ENCODE measurements at regions not wholly inside any gene's neighbourhood (a gene's known extent, or its start where the extent isn't known, plus 50 kb on each side); places are given as distances from the start of the nearest gene placed in this dataset.
"Not testable (repeated sequence)": the region's sequence is repeated elsewhere in the genome, so short reads cannot be mapped to it uniquely, and the experiment has no call there.

DNA sequence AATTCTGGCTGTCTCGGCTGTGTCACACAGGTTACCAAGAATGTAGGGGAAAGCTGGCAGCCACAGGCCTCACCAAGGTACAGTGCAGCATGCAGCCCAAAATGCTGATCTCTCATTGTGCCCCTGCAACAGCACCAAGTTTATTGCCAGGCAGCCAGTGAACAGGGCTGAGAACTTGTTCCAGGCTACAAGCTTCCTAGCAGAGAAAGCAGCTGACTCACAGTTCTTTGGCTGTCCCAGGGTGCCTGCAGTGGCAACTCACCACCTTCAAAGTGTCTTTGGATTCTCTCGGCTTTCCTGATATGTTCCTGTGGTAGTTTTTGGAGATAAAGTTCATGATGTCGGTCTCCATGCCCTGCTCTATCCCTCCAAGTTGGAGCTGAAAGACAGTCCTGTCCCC is 719.1 kb upstream of the ANO3 start:
- Histone ChIP-seq H3K79me2 (ENCODE audit: control insufficient read depth, insufficient read depth, low read length, unreplicated experiment) (no peaks in the 10 kb centered on the region), H3K27ac (ENCODE audit: low read depth, low read length) (no peak overlapping the region), H2AFZ (ENCODE audit: low read length, unreplicated experiment) (no peak overlapping the region), H3K4me1 (ENCODE audit: control insufficient read depth, insufficient read depth, low read length, unreplicated experiment) (no peaks in the 10 kb centered on the region), H3K27me3 (ENCODE audit: insufficient read depth, low read length) (no peaks in the 10 kb centered on the region), H3K36me3 (ENCODE audit: insufficient read depth, low read length) (no peaks in the 10 kb centered on the region), H3K4me3 (ENCODE audit: low read depth, low read length) (no peak overlapping the region)

DNA sequence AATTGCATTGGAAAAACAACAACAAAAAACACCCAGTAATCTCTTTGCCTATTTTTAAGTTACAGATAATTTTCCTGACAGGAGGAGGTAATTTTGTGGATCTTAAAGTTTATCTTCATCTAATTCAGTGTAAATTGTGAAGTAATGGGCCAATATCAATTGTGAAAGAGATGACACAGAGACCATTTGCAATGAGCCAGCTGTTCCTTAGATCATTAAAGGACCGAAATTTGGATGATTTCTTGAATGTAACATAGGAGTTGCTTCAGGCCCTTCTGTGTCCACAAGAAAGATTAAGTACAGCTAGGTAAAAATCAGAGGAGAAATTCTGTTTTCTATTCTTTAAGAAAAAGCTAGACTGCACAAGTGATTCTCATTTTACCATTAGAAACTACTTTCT is 718.5 kb upstream of the ANO3 start:
- Histone ChIP-seq H3K4me1 (ENCODE audit: control insufficient read depth, insufficient read depth, low read length, unreplicated experiment) (no peaks in the 10 kb centered on the region), H3K27ac (ENCODE audit: low read depth, low read length) (no peak overlapping the region), H3K27me3 (ENCODE audit: insufficient read depth, low read length) (no peaks in the 10 kb centered on the region), H3K4me3 (ENCODE audit: low read depth, low read length) (no peak overlapping the region), H2AFZ (ENCODE audit: low read length, unreplicated experiment) (no peak overlapping the region), H3K79me2 (ENCODE audit: control insufficient read depth, insufficient read depth, low read length, unreplicated experiment) (no peaks in the 10 kb centered on the region), H3K36me3 (ENCODE audit: insufficient read depth, low read length) (no peaks in the 10 kb centered on the region)

DNA sequence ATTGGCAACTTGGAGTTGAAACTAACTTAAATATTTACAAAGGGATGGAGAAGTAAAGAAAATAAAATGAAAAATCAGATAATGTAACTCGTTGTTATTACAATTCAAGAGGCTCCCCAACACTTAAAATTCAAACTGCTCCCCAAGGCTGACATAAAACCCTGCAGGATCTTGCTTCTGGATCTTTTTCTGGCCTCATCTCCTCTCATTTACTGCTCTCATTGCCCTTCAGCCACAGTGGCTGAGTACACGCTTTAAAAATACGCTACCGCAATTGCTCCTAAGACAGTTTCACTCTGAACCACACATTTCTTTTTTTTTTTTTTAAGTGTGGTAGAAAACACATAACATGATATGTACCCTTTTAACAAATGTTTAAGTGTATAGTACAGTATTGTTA is 718.1 kb upstream of the ANO3 start:
- Histone ChIP-seq H3K27ac (ENCODE audit: low read depth, low read length) (no peak overlapping the region), H2AFZ (ENCODE audit: low read length, unreplicated experiment) (no peak overlapping the region), H3K4me1 (ENCODE audit: control insufficient read depth, insufficient read depth, low read length, unreplicated experiment) (no peaks in the 10 kb centered on the region), H3K4me3 (ENCODE audit: low read depth, low read length) (no peak overlapping the region), H3K79me2 (ENCODE audit: control insufficient read depth, insufficient read depth, low read length, unreplicated experiment) (no peaks in the 10 kb centered on the region), H3K36me3 (ENCODE audit: insufficient read depth, low read length) (no peaks in the 10 kb centered on the region), H3K27me3 (ENCODE audit: insufficient read depth, low read length) (no peaks in the 10 kb centered on the region)

DNA sequence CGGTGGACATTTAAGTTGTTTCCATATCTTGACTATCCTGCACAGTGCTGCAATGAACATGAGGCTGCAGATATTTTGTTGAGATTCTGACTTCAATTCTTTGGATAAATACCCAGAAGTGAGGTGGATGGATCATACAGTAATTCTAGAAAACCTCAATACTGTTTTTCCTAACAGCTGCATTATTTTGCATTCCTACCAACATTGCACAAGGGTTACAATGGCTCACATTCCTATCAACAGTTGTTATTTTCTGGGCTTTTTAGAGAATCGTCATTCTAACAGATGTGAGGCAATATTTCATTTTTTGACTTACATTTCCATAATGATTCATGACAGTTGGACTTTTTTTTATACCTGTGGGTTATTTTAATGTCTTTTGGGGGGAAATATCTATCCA is 716.9 kb upstream of the ANO3 start:
- no peak overlapping the region for H3K4me3 ChIP-seq (ENCODE audit: low read depth, low read length)
- H3K4me1 ChIP-seq (ENCODE audit: control insufficient read depth, insufficient read depth, low read length, unreplicated experiment) = no peaks in the 10 kb centered on the region
- H2AFZ ChIP-seq (ENCODE audit: low read length, unreplicated experiment) = no peak overlapping the region
- H3K27ac ChIP-seq (ENCODE audit: low read depth, low read length) = no peak overlapping the region
- no peaks in the 10 kb centered on the region for H3K36me3 ChIP-seq (ENCODE audit: insufficient read depth, low read length)
- no peaks in the 10 kb centered on the region for H3K79me2 ChIP-seq (ENCODE audit: control insufficient read depth, insufficient read depth, low read length, unreplicated experiment)
- H3K27me3 ChIP-seq (ENCODE audit: insufficient read depth, low read length) = no peaks in the 10 kb centered on the region

DNA sequence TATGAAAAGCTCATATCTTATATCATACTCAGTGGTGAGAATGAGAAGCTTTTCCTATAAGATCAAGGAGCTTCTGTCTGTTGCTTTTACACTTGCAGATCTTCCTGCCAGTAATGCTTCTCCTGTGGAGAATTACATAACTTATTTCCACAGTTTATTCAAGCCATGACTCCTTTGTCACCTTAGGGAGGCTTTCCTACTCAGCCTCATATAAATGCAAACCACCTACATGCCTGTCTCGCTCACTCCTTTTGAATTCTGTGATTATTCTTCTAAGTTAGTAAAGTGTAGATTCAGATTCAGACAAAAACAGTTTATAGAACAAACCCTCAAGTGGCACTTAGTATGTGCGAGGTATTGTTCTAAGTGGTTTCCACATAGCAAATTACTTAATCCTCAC is 716.1 kb upstream of the ANO3 start:
- Histone ChIP-seq H3K4me3 (ENCODE audit: low read depth, low read length) (no peak overlapping the region), H3K36me3 (ENCODE audit: insufficient read depth, low read length) (no peaks in the 10 kb centered on the region), H3K27ac (ENCODE audit: low read depth, low read length) (no peak overlapping the region), H3K4me1 (ENCODE audit: control insufficient read depth, insufficient read depth, low read length, unreplicated experiment) (no peaks in the 10 kb centered on the region), H2AFZ (ENCODE audit: low read length, unreplicated experiment) (no peak overlapping the region), H3K79me2 (ENCODE audit: control insufficient read depth, insufficient read depth, low read length, unreplicated experiment) (no peaks in the 10 kb centered on the region), H3K27me3 (ENCODE audit: insufficient read depth, low read length) (no peaks in the 10 kb centered on the region)

DNA sequence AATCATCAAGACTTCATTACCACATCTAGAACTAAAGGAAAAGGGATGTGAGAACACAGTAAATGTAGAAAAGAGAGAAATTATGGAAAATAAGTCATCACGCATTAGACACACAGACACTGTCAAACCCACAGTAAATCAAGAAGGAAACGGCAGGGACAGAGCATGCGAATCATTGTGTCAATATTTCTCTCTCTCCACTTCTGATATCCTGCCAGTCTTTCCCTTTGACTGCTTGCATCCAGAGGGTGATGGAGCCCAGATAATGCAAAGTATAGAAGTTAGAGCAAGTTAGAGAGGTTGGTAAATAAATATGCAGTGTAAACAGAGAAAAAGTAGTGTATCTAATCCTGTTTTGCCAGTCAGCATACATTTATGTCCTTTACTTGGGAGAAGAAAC is 706.8 kb upstream of the ANO3 start:
- no peaks in the 10 kb centered on the region for H3K36me3 ChIP-seq (ENCODE audit: insufficient read depth, low read length)
- H3K79me2 ChIP-seq (ENCODE audit: control insufficient read depth, insufficient read depth, low read length, unreplicated experiment) = no peaks in the 10 kb centered on the region
- H3K4me3 ChIP-seq (ENCODE audit: low read depth, low read length) = no peak overlapping the region
- no peaks in the 10 kb centered on the region for H3K4me1 ChIP-seq (ENCODE audit: control insufficient read depth, insufficient read depth, low read length, unreplicated experiment)
- no peak overlapping the region for H2AFZ ChIP-seq (ENCODE audit: low read length, unreplicated experiment)
- H3K27ac ChIP-seq (ENCODE audit: low read depth, low read length) = no peak overlapping the region
- H3K27me3 ChIP-seq (ENCODE audit: insufficient read depth, low read length) = no peaks in the 10 kb centered on the region

DNA sequence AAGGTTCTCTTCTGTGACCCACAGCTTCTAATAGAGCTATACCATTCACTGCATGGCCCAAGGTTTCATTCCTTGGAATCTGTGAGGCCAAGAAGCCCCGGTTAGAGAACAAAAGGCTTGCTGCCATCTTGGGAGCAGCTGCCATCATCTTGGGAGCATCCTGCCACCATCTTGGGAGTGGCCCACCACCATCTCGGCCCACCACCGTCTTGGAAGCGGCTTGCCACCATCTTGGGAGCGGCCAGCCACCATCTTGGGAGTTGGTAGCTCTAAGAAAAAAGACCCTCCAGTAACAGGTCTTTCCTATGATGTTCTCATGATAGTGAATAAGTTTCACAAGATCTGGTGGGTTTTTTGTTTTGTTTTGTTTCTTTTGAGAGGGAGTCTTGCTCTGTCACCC is 703.9 kb upstream of the ANO3 start:
- H3K79me2 ChIP-seq (ENCODE audit: control insufficient read depth, insufficient read depth, low read length, unreplicated experiment) = no peaks in the 10 kb centered on the region
- no peaks in the 10 kb centered on the region for H3K4me1 ChIP-seq (ENCODE audit: control insufficient read depth, insufficient read depth, low read length, unreplicated experiment)
- H3K27me3 ChIP-seq (ENCODE audit: insufficient read depth, low read length) = no peaks in the 10 kb centered on the region
- no peak overlapping the region for H3K4me3 ChIP-seq (ENCODE audit: low read depth, low read length)
- no peaks in the 10 kb centered on the region for H3K36me3 ChIP-seq (ENCODE audit: insufficient read depth, low read length)
- H2AFZ ChIP-seq (ENCODE audit: low read length, unreplicated experiment) = no peak overlapping the region
- H3K27ac ChIP-seq (ENCODE audit: low read depth, low read length) = no peak overlapping the region

DNA sequence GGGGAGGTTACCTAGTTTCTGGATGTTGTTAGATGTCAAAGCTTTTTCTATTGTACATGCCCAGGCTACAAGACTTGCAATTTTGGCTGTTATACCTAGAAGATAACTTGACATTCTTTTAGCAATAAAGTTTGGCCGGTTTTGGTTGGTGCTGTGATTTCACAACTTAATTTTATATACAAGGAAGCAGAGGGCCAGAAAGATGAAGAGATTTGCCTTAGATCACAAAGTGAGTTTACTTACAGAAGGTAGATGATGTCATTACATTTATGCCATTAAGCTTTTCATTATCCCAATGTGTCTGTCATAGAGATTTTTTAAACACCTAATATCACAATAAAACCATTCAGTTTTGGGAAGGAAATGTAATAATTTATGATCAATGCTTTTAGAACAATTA is 698.7 kb upstream of the ANO3 start:
- H3K79me2 ChIP-seq (ENCODE audit: control insufficient read depth, insufficient read depth, low read length, unreplicated experiment) = no peaks in the 10 kb centered on the region
- no peaks in the 10 kb centered on the region for H3K27me3 ChIP-seq (ENCODE audit: insufficient read depth, low read length)
- H3K36me3 ChIP-seq (ENCODE audit: insufficient read depth, low read length) = no peaks in the 10 kb centered on the region
- H2AFZ ChIP-seq (ENCODE audit: low read length, unreplicated experiment) = no peak overlapping the region
- H3K27ac ChIP-seq (ENCODE audit: low read depth, low read length) = no peak overlapping the region
- H3K4me1 ChIP-seq (ENCODE audit: control insufficient read depth, insufficient read depth, low read length, unreplicated experiment) = no peaks in the 10 kb centered on the region
- no peak overlapping the region for H3K4me3 ChIP-seq (ENCODE audit: low read depth, low read length)

DNA sequence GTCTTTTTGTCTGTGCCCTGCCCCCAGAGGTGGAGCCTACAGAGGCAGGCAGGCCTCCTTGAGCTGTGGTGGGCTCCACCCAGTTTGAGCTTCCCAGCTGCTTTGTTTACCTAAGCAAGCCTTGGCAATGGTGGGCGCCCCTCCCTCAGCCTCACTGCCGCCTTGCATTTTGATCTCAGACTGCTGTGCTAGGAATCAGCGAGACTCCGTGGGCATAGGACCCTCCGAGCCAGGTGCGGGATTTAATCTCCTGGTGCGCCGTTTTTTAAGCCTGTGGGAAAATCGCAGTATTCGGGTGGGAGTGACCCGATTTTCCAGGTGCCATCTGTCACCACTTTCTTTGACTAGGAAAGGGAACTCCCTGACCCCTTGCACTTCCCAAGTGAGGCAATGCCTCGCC is 682.7 kb upstream of the ANO3 start:
- not testable (repeated sequence) for H3K27me3 ChIP-seq (ENCODE audit: insufficient read depth, low read length); H3K79me2 ChIP-seq (ENCODE audit: control insufficient read depth, insufficient read depth, low read length, unreplicated experiment); H3K4me1 ChIP-seq (ENCODE audit: control insufficient read depth, insufficient read depth, low read length, unreplicated experiment); H2AFZ ChIP-seq (ENCODE audit: low read length, unreplicated experiment); H3K36me3 ChIP-seq (ENCODE audit: insufficient read depth, low read length); H3K4me3 ChIP-seq (ENCODE audit: low read depth, low read length); H3K27ac ChIP-seq (ENCODE audit: low read depth, low read length)

DNA sequence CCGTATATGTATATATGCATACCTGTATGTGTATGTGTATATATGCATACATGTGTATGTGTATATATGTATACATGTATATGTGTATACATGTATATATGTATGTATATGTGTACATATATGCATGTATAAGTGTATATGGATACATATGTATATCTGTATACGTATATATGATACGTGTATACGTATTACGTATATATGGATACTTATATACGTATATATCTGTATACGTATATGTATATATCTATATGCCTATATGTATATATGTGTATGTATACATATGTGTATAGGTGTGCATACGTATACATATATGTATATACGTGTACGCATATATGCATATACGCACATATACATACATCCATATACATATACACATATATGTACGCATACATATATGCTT is 681.6 kb upstream of the ANO3 start:
- Histone ChIP-seq H3K27me3 (ENCODE audit: insufficient read depth, low read length) (no peaks in the 10 kb centered on the region), H3K27ac (ENCODE audit: low read depth, low read length) (no peak overlapping the region), H2AFZ (ENCODE audit: low read length, unreplicated experiment) (no peak overlapping the region), H3K79me2 (ENCODE audit: control insufficient read depth, insufficient read depth, low read length, unreplicated experiment) (no peaks in the 10 kb centered on the region), H3K4me1 (ENCODE audit: control insufficient read depth, insufficient read depth, low read length, unreplicated experiment) (no peaks in the 10 kb centered on the region), H3K4me3 (ENCODE audit: low read depth, low read length) (no peak overlapping the region), H3K36me3 (ENCODE audit: insufficient read depth, low read length) (no peaks in the 10 kb centered on the region)

DNA sequence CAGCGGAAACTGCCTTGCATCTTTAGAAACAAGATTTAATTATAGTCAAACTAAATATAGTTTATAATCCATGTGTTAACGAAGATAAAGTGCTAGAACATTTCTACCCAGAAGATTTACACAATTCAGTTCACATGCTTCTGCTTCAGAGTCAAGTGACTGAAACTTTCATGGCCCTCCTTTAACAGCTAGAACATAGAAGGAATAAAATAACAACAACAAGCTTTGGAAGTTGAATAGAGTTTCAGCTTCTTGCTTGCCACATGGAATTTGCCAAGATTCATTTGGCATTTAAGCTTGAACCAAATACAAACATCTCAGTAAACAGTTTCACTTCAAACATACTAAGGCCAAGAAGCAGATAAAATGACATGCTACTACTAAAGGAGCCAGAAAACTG is 676.3 kb upstream of the ANO3 start:
- Histone ChIP-seq H3K36me3 (ENCODE audit: insufficient read depth, low read length) (no peaks in the 10 kb centered on the region), H3K4me1 (ENCODE audit: control insufficient read depth, insufficient read depth, low read length, unreplicated experiment) (no peaks in the 10 kb centered on the region), H3K27me3 (ENCODE audit: insufficient read depth, low read length) (no peaks in the 10 kb centered on the region), H2AFZ (ENCODE audit: low read length, unreplicated experiment) (no peak overlapping the region), H3K27ac (ENCODE audit: low read depth, low read length) (no peak overlapping the region), H3K79me2 (ENCODE audit: control insufficient read depth, insufficient read depth, low read length, unreplicated experiment) (no peaks in the 10 kb centered on the region), H3K4me3 (ENCODE audit: low read depth, low read length) (no peak overlapping the region)

DNA sequence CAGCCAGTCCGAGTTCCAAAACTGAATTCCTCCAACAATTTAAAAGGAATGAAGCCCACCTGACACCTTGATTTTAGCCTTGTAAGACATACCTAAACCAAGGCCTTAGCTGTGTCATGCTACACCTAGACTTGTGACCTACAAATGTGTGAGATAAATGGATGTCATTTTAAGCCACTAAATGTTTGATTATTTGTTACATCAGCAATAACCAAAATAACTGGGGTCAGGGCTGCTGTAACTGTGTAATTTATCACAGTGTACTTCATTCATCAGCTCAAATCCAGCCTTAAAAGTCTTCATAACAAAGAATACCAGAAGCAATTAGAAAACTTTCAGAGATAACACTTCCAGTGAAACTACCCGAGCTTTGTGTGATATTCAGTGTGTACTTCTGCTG is 673.0 kb upstream of the ANO3 start:
- Histone ChIP-seq H3K27ac (ENCODE audit: low read depth, low read length) (no peak overlapping the region), H3K79me2 (ENCODE audit: control insufficient read depth, insufficient read depth, low read length, unreplicated experiment) (no peaks in the 10 kb centered on the region), H3K4me3 (ENCODE audit: low read depth, low read length) (no peak overlapping the region), H2AFZ (ENCODE audit: low read length, unreplicated experiment) (no peak overlapping the region), H3K27me3 (ENCODE audit: insufficient read depth, low read length) (no peaks in the 10 kb centered on the region), H3K4me1 (ENCODE audit: control insufficient read depth, insufficient read depth, low read length, unreplicated experiment) (no peaks in the 10 kb centered on the region), H3K36me3 (ENCODE audit: insufficient read depth, low read length) (no peaks in the 10 kb centered on the region)
